K562 (cell line): ENCODE measurements at regions not wholly inside any gene's neighbourhood (a gene's known extent, or its start where the extent isn't known, plus 50 kb on each side); places are given as distances from the start of the nearest gene placed in this dataset.

Experiments
- ATAC-seq: fragments of 200-7000 bp; cut with Tn5 transposase; 3 replicates; pipeline ENCODE4 v1.9.1; 2020; ENCODE audit warnings: moderate library complexity
- BruUV-seq: library from RNA; stranded (reverse); fragments of 400-500 nt; replicated peaks from 2 replicates; lab custom pipeline; 2021; lab: Mats Ljungman, UMichigan
- CTCF ChIA-PET: fragments of 300-600 bp; formaldehyde crosslinking; extraction: SDS; loops from one replicate; lab custom pipeline; 2021; ENCODE audit warnings: low intra/inter-chr PET ratio; lab: Yijun Ruan, JAX
- POLR2A ChIA-PET: fragments of 300-600, 350-650 bp; sonication (Branson Sonifier 250); formaldehyde crosslinking; extraction: SDS; loops from one replicate; lab custom pipeline; 2021; ENCODE audit warnings: antibody characterized with exemption, inconsistent platforms; lab: Yijun Ruan, JAX
- DNase-seq, 4 experiments: peaks; one replicate each; pipeline versions ENCODE4 v3.0.0 to v3.0.0-alpha.2; 2011 to 2018; ENCODE audit warnings: low spot score in 3 of 4, mixed read lengths in 3 of 4; ENCODE audit errors: extremely low read depth in 1 of 4
- FAIRE-seq: peaks from 2 replicates; lab custom pipeline; 2011; peaks lifted over from hg19 to GRCh38; lab: Jason Lieb, UNC
- H2AFZ ChIP-seq: 2 replicates; pipeline ENCODE4 v1.6.0; 2011; ENCODE audit warnings: low read depth, low read length, control low read depth, inconsistent platforms
- H3K27ac ChIP-seq: fragments of 200-600 bp; 3 replicates; pipeline ENCODE4 v1.8.0; 2011; ENCODE audit warnings: low read depth, mild to moderate bottlenecking, control low read depth, inconsistent platforms, low read length, moderate library complexity, mixed read lengths; ENCODE audit errors: extremely low read depth
- H3K27me3 ChIP-seq, 2 experiments: fragments of 300-600 bp in 1 of 2; 2 replicates in 1 of 2; 3 replicates in 1 of 2; pipeline versions ENCODE4 v1.6.0 to v1.8.0; 2011; ENCODE audit warnings: inconsistent platforms in 2 of 2, low read length in 2 of 2, mild to moderate bottlenecking in 1 of 2, mixed read lengths in 1 of 2, moderate library complexity in 1 of 2; ENCODE audit not compliant: control insufficient read depth in 2 of 2, insufficient read depth in 2 of 2
- H3K36me3 ChIP-seq: fragments of 300-600 bp; 3 replicates; pipeline ENCODE4 v1.8.0; 2011; ENCODE audit warnings: mild to moderate bottlenecking, low read length, inconsistent platforms; ENCODE audit not compliant: control insufficient read depth, insufficient read depth
- H3K4me1 ChIP-seq, 2 experiments: fragments of 200-600 bp in 1 of 2; replicated peaks in 1 of 2; 2 replicates in 1 of 2; 3 replicates in 1 of 2; pipeline versions ENCODE4 v1.5.1 to v1.8.0; 2011; ENCODE audit warnings: inconsistent platforms in 2 of 2, low read length in 2 of 2, mild to moderate bottlenecking in 1 of 2, mixed read lengths in 1 of 2, moderate library complexity in 1 of 2; ENCODE audit not compliant: control insufficient read depth in 2 of 2, insufficient read depth in 2 of 2
- H3K4me2 ChIP-seq: 2 replicates; pipeline ENCODE4 v1.6.1; 2011; ENCODE audit warnings: low read length, control low read depth, inconsistent platforms, mixed read lengths; ENCODE audit not compliant: insufficient read depth
- H3K4me3 ChIP-seq: fragments of 200-600 bp; sonication (generic), shearing (Covaris generic); 2 replicates; pipeline ENCODE4 v1.5.1; 2016; ENCODE audit warnings: control low read depth, inconsistent platforms
- H3K79me2 ChIP-seq: fragments of 200-600 bp; 3 replicates; pipeline ENCODE4 v1.8.0; 2011; ENCODE audit warnings: low read length, inconsistent platforms; ENCODE audit not compliant: control insufficient read depth, insufficient read depth
- H3K9ac ChIP-seq, 2 experiments: 2 replicates each; pipeline versions ENCODE4 v1.6.0 to v1.6.1; 2011; ENCODE audit warnings: low read depth in 2 of 2, low read length in 2 of 2, control low read depth in 1 of 2, inconsistent platforms in 1 of 2, mild to moderate bottlenecking in 1 of 2, mixed read lengths in 1 of 2; ENCODE audit not compliant: insufficient read depth in 1 of 2
- H3K9me1 ChIP-seq: one replicate; pipeline ENCODE4 v1.6.0; 2011; ENCODE audit warnings: inconsistent platforms, mild to moderate bottlenecking, low read length, moderate library complexity; ENCODE audit not compliant: control insufficient read depth, insufficient read depth
- H3K9me3 ChIP-seq: replicated peaks from 2 replicates; pipeline ENCODE4 v1.5.1; 2011; ENCODE audit warnings: low read depth, low read length, inconsistent platforms; ENCODE audit not compliant: control insufficient read depth, insufficient read depth
- H4K20me1 ChIP-seq: replicated peaks from 2 replicates; pipeline ENCODE4 v1.6.1; 2011; ENCODE audit warnings: low read length, inconsistent platforms, mixed read lengths; ENCODE audit not compliant: control insufficient read depth, insufficient read depth
- EGR1 ChIP-seq: fragments of 450-650 bp; conservative IDR thresholded peaks from 2 replicates; pipeline ENCODE4 v1.6.1; 2017; ENCODE audit warnings: mild to moderate bottlenecking
- ERF ChIP-seq: fragments of 450-650 bp; formaldehyde crosslinking; IDR thresholded peaks from 2 replicates; pipeline ENCODE4 v1.4.0; 2020; ENCODE audit warnings: mild to moderate bottlenecking, mixed read lengths
- MAZ ChIP-seq, 2 experiments: fragments of 450-650 bp in 1 of 2; sonication (generic) in 1 of 2; formaldehyde crosslinking; IDR thresholded peaks in 1 of 2; conservative IDR thresholded peaks in 1 of 2; 2 replicates each; pipeline versions ENCODE4 v1.4.0 to v1.5.0; 2020; ENCODE audit warnings: mild to moderate bottlenecking in 1 of 2, missing genetic modification reagents in 1 of 2
- NR2C1 ChIP-seq, 2 experiments: fragments of 450-650 bp; IDR thresholded peaks; 2 replicates each; pipeline ENCODE4 v1.6.1; 2017; ENCODE audit warnings: mild to moderate bottlenecking in 2 of 2, antibody characterized with exemption in 1 of 2, inconsistent platforms in 1 of 2, missing compliant biosample characterization in 1 of 2, missing genetic modification characterization in 1 of 2
- NR2C2 ChIP-seq, 2 experiments: fragments of 200-800 bp in 1 of 2; sonication (Bioruptor generic) in 1 of 2; sonication (generic) in 1 of 2; formaldehyde crosslinking in 1 of 2; IDR thresholded peaks; 2 replicates each; pipeline versions ENCODE4 v1.6.1 to v1.8.0; 2016 to 2022; ENCODE audit warnings: mild to moderate bottlenecking in 1 of 2, missing compliant biosample characterization in 1 of 2, missing genetic modification characterization in 1 of 2, missing genetic modification reagents in 1 of 2
- TRIM24 ChIP-seq, 2 experiments: fragments of 450-650 bp; IDR thresholded peaks; 2 replicates each; pipeline ENCODE4 v1.6.1; 2016
- ZNF134 ChIP-seq: fragments of 250-450 bp; sonication (Bioruptor Pico); conservative IDR thresholded peaks from 2 replicates; pipeline ENCODE4 v1.4.0; 2020
- WGBS: fragments of 100-300 bp; shearing (Covaris generic); methylation state at CpG from one replicate; pipeline ENCODE4 v1.1.6; 2016; ENCODE audit warnings: low coverage, mixed read lengths; ENCODE audit not compliant: insufficient coverage; ENCODE audit errors: missing lambda C conversion rate; 5-methylcytosine and 5-hydroxymethylcytosine counted together
- in situ Hi-C: fragments of 300-500 bp; cut with MboI; formaldehyde crosslinking; loops from 4 replicates; pipeline ENCODE4 v1.15.0; 2018; ENCODE audit warnings: inconsistent platforms, mixed read lengths
- intact Hi-C: fragments of 100-400 bp; cut with micrococcal nuclease; formaldehyde crosslinking; loops from 2 replicates; pipeline ENCODE4 v1.14.2; 2022

DNA sequence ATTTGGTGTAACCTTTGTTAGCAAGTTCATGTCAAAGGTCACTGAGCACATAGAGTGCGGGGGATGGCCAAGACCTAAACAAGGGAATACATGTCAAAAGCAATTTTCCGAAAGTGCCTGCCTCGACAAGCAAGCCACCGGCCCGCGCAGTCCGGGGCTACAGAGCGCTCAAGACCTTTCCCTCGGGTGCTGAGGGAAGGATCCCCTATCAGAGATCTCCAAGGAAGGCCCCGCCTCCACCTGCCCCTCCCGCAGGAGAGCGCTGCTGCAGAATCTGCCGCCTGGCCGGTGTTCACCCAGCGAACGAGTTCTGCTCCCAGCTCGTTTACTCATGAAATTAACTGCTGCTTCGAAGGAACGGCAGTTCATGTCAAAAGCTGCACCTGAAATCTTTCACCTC is 252.7 kb downstream of the BMP7 start:
- no peak overlapping the region for H3K4me3 ChIP-seq
- ChIA-PET CTCF (no interaction called here), POLR2A (interaction anchor here (1.1 kb wide), 1 partner anchor 89 kb away, joined by 3 read pairs; no protein-coding TSS in a partner anchor)
- intact Hi-C loops, result no loop called here
- no peaks in the 10 kb centered on the region for H3K36me3 ChIP-seq
- TF ChIP-seq NR2C1 (IDR thresholded peaks at IDR 0.05), result 0 out of 2 replicates have a peak, but pooled peaks have one; percentile 22
- peak; percentile 21; the same call in 1 of the 2 replicates for TF ChIP-seq NR2C1 (tag; IDR thresholded peaks at IDR 0.05)
- TF ChIP-seq EGR1, result no peak
- TF ChIP-seq TRIM24 (IDR thresholded peaks at IDR 0.05), result no peak
- TF ChIP-seq MAZ (CRISPR knock-in tag; conservative IDR thresholded peaks at IDR 0.05 in 1 of 2, IDR thresholded peaks at IDR 0.05 in 1 of 2), result 0 out of 4 replicates have a peak, but pooled peaks of 1 of the 2 experiments have one; percentile 33
- no peak for TF ChIP-seq ERF
- no peak for TF ChIP-seq NR2C2 (CRISPR knock-in tag; IDR thresholded peaks at IDR 0.05)
- peak; percentile 28; the same call in 1 of the 2 replicates for TF ChIP-seq NR2C2 (tag; IDR thresholded peaks at IDR 0.05)
- TF ChIP-seq ZNF134 (CRISPR knock-in tag), result peak; percentile 80
- no peak overlapping the region for H3K27ac ChIP-seq
- DNase-seq (peak; percentile 15 to 54 (median 38)), FAIRE-seq (no peak), ATAC-seq (peak; percentile 82)
- no peaks in the 10 kb centered on the region for H3K9me1 ChIP-seq
- H4K20me1 ChIP-seq, result no peaks in the 10 kb centered on the region; the same call in 1 of the 2 replicates
- H3K9ac ChIP-seq, result no peak overlapping the region
- WGBS, result 6% methylated on average over 18 of the region's 19 CpGs
- peaks cover 12 to 28% of the 10 kb centered on the region in 2 experiments for H3K27me3 ChIP-seq
- H3K9me3 ChIP-seq, result no peaks in the 10 kb centered on the region
- H3K79me2 ChIP-seq, result no peaks in the 10 kb centered on the region
- no peak overlapping the region for H3K4me2 ChIP-seq
- no peak overlapping the region for H2AFZ ChIP-seq
- in situ Hi-C loops, result no loop called here
- BruUV-seq, result no TSS peak
- H3K4me1 ChIP-seq, result peaks cover 0 to 4% of the 10 kb centered on the region in 2 experiments; a peak in 2 of 5 replicates
